HEK293 (cell line): ENCODE measurements at regions not wholly inside any gene's neighbourhood (a gene's known extent, or its start where the extent isn't known, plus 50 kb on each side); places are given as distances from the start of the nearest gene placed in this dataset.

ENCODE experiments used
- CTCF ChIA-PET: fragments of 350-600 bp; formaldehyde crosslinking; extraction: SDS; loops from one replicate; lab custom pipeline; 2021; ENCODE audit warnings: antibody characterized with exemption; lab: Yijun Ruan, JAX
- POLR2A ChIA-PET: fragments of 300-600 bp; formaldehyde crosslinking; extraction: SDS; loops from one replicate; lab custom pipeline; 2020; ENCODE audit warnings: antibody characterized with exemption, inconsistent platforms; lab: Yijun Ruan, JAX
- H3K27ac ChIP-seq: fragments of 200-500 bp; sonication (Bioruptor generic); 2 replicates; pipeline ENCODE4 v1.5.1; 2014; ENCODE audit warnings: low read depth, low read length, control low read depth, inconsistent platforms; ENCODE audit errors: extremely low read depth
- H3K36me3 ChIP-seq, 2 experiments: fragments of 200-500 bp in 1 of 2; sonication (Bioruptor generic) in 1 of 2; 1 replicate in 1 of 2; 2 replicates in 1 of 2; pipeline ENCODE4 v1.5.1; 2014 to 2017; ENCODE audit warnings: inconsistent platforms in 2 of 2, low read length in 2 of 2; ENCODE audit not compliant: control insufficient read depth in 2 of 2, insufficient read depth in 1 of 2
- H3K4me1 ChIP-seq: fragments of 200-500 bp; sonication (Bioruptor generic); 2 replicates; pipeline ENCODE4 v1.5.1; 2014; ENCODE audit warnings: mild to moderate bottlenecking, low read length, inconsistent platforms; ENCODE audit not compliant: control insufficient read depth, insufficient read depth
- H3K4me3 ChIP-seq: 2 replicates; pipeline ENCODE4 v1.5.1; 2011; ENCODE audit warnings: low read depth, mild to moderate bottlenecking, control low read depth, low read length, moderate library complexity
- H3K9me3 ChIP-seq: fragments of 200-500 bp; sonication (Bioruptor generic); 2 replicates; pipeline ENCODE4 v1.5.1; 2014; ENCODE audit warnings: low read depth, low read length, inconsistent platforms; ENCODE audit not compliant: control insufficient read depth, insufficient read depth
- GLI2 ChIP-seq: fragments of 450-650 bp; formaldehyde crosslinking; IDR thresholded peaks from 2 replicates; pipeline ENCODE4; 2017; ENCODE audit warnings: missing biosample characterization, missing genetic modification characterization, low read depth, borderline replicate concordance
- KLF1 ChIP-seq: fragments of 450-650 bp; formaldehyde crosslinking; IDR thresholded peaks from 2 replicates; pipeline ENCODE4 v1.5.1; 2016; ENCODE audit warnings: missing biosample characterization, missing genetic modification characterization
- PRDM1 ChIP-seq: fragments of 450-650 bp; formaldehyde crosslinking; IDR thresholded peaks from 2 replicates; pipeline ENCODE4; 2016; ENCODE audit warnings: missing biosample characterization, missing genetic modification characterization
- SCRT2 ChIP-seq: fragments of 450-650 bp; formaldehyde crosslinking; IDR thresholded peaks from 2 replicates; pipeline ENCODE4 v1.5.1; 2016; ENCODE audit warnings: missing biosample characterization, missing genetic modification characterization
- SP2 ChIP-seq: fragments of 450-650 bp; formaldehyde crosslinking; IDR thresholded peaks from 2 replicates; pipeline ENCODE4 v1.5.1; 2016; ENCODE audit warnings: missing biosample characterization, missing genetic modification characterization
- SP3 ChIP-seq: fragments of 450-650 bp; formaldehyde crosslinking; IDR thresholded peaks from 2 replicates; pipeline ENCODE4 v1.5.1; 2016; ENCODE audit warnings: missing biosample characterization, missing genetic modification characterization
- YY2 ChIP-seq: fragments of 450-650 bp; formaldehyde crosslinking; IDR thresholded peaks from 2 replicates; pipeline ENCODE4 v1.5.1; 2016; ENCODE audit warnings: missing biosample characterization, missing genetic modification characterization
- ZBTB1 ChIP-seq: fragments of 450-650 bp; formaldehyde crosslinking; IDR thresholded peaks from 2 replicates; pipeline ENCODE4 v1.5.1; 2016; ENCODE audit warnings: missing biosample characterization, missing genetic modification characterization
- ZBTB17 ChIP-seq: fragments of 450-650 bp; formaldehyde crosslinking; IDR thresholded peaks from 2 replicates; pipeline ENCODE4 v1.5.1; 2016; ENCODE audit warnings: missing biosample characterization, missing genetic modification characterization
- ZNF146 ChIP-seq: fragments of 450-650 bp; formaldehyde crosslinking; IDR thresholded peaks from 2 replicates; pipeline ENCODE4 v1.5.1; 2016; ENCODE audit warnings: missing biosample characterization, missing genetic modification characterization
- ZNF155 ChIP-seq: fragments of 450-650 bp; formaldehyde crosslinking; IDR thresholded peaks from 2 replicates; pipeline ENCODE4 v1.5.1; 2016; ENCODE audit warnings: missing biosample characterization, missing genetic modification characterization
- ZNF239 ChIP-seq: fragments of 450-650 bp; formaldehyde crosslinking; IDR thresholded peaks from 2 replicates; pipeline ENCODE4 v1.5.1; 2016; ENCODE audit warnings: missing biosample characterization, missing genetic modification characterization
- ZNF26 ChIP-seq: fragments of 450-650 bp; formaldehyde crosslinking; IDR thresholded peaks from 2 replicates; pipeline ENCODE4 v1.5.1; 2016; ENCODE audit warnings: missing biosample characterization, missing genetic modification characterization
- ZNF394 ChIP-seq: fragments of 450-650 bp; formaldehyde crosslinking; IDR thresholded peaks from 2 replicates; pipeline ENCODE4 v1.5.1; 2016; ENCODE audit warnings: missing biosample characterization, missing genetic modification characterization, mild to moderate bottlenecking, moderate library complexity, borderline replicate concordance
- ZNF501 ChIP-seq: fragments of 450-650 bp; formaldehyde crosslinking; IDR thresholded peaks from 2 replicates; pipeline ENCODE4 v1.5.1; 2016; ENCODE audit warnings: missing biosample characterization, missing genetic modification characterization
- ZNF624 ChIP-seq: fragments of 450-650 bp; formaldehyde crosslinking; IDR thresholded peaks from 2 replicates; pipeline ENCODE4 v1.5.1; 2017; ENCODE audit warnings: missing biosample characterization, missing genetic modification characterization
- ZNF629 ChIP-seq: fragments of 450-650 bp; formaldehyde crosslinking; IDR thresholded peaks from 2 replicates; pipeline ENCODE4 v1.5.1; 2017; ENCODE audit warnings: missing biosample characterization, missing genetic modification characterization
- ZNF654 ChIP-seq: fragments of 450-650 bp; formaldehyde crosslinking; IDR thresholded peaks from 2 replicates; pipeline ENCODE4 v1.5.1; 2016; ENCODE audit warnings: low read depth, missing biosample characterization, missing genetic modification characterization
- ZNF707 ChIP-seq: fragments of 450-650 bp; formaldehyde crosslinking; IDR thresholded peaks from 2 replicates; pipeline ENCODE4 v1.5.1; 2016; ENCODE audit warnings: missing biosample characterization, missing genetic modification characterization
- TF ChIP-seq, protein P1 (sequence below): fragments of 450-650 bp; formaldehyde crosslinking; IDR thresholded peaks from 2 replicates; pipeline ENCODE4 v1.5.1; 2016; ENCODE audit warnings: missing biosample characterization, missing genetic modification characterization, borderline replicate concordance
- TF ChIP-seq, protein P2 (sequence below): fragments of 450-650 bp; formaldehyde crosslinking; IDR thresholded peaks from 2 replicates; pipeline ENCODE4 v1.5.1; 2016; ENCODE audit warnings: missing biosample characterization, missing genetic modification characterization

- TF ChIP-seq KLF1: no peak
- TF ChIP-seq ZNF26 (tag by site-specific recombination): no peak
- no peak for TF ChIP-seq ZNF629 (tag by site-specific recombination)
- no peak for TF ChIP-seq ZBTB17 (tag by site-specific recombination)
- TF ChIP-seq, protein P1, sequence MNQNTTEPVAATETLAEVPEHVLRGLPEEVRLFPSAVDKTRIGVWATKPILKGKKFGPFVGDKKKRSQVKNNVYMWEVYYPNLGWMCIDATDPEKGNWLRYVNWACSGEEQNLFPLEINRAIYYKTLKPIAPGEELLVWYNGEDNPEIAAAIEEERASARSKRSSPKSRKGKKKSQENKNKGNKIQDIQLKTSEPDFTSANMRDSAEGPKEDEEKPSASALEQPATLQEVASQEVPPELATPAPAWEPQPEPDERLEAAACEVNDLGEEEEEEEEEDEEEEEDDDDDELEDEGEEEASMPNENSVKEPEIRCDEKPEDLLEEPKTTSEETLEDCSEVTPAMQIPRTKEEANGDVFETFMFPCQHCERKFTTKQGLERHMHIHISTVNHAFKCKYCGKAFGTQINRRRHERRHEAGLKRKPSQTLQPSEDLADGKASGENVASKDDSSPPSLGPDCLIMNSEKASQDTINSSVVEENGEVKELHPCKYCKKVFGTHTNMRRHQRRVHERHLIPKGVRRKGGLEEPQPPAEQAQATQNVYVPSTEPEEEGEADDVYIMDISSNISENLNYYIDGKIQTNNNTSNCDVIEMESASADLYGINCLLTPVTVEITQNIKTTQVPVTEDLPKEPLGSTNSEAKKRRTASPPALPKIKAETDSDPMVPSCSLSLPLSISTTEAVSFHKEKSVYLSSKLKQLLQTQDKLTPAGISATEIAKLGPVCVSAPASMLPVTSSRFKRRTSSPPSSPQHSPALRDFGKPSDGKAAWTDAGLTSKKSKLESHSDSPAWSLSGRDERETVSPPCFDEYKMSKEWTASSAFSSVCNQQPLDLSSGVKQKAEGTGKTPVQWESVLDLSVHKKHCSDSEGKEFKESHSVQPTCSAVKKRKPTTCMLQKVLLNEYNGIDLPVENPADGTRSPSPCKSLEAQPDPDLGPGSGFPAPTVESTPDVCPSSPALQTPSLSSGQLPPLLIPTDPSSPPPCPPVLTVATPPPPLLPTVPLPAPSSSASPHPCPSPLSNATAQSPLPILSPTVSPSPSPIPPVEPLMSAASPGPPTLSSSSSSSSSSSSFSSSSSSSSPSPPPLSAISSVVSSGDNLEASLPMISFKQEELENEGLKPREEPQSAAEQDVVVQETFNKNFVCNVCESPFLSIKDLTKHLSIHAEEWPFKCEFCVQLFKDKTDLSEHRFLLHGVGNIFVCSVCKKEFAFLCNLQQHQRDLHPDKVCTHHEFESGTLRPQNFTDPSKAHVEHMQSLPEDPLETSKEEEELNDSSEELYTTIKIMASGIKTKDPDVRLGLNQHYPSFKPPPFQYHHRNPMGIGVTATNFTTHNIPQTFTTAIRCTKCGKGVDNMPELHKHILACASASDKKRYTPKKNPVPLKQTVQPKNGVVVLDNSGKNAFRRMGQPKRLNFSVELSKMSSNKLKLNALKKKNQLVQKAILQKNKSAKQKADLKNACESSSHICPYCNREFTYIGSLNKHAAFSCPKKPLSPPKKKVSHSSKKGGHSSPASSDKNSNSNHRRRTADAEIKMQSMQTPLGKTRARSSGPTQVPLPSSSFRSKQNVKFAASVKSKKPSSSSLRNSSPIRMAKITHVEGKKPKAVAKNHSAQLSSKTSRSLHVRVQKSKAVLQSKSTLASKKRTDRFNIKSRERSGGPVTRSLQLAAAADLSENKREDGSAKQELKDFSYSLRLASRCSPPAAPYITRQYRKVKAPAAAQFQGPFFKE (tag by site-specific recombination): no peak
- TF ChIP-seq YY2 (tag by site-specific recombination): no peak
- no peak for TF ChIP-seq SCRT2 (tag by site-specific recombination)
- no peak for TF ChIP-seq ZNF624 (tag by site-specific recombination)
- TF ChIP-seq ZNF654 (tag by site-specific recombination): no peak
- no peak for TF ChIP-seq ZNF501
- no peak for TF ChIP-seq ZNF394 (tag by site-specific recombination)
- no peak for TF ChIP-seq SP2
- TF ChIP-seq, protein P2, sequence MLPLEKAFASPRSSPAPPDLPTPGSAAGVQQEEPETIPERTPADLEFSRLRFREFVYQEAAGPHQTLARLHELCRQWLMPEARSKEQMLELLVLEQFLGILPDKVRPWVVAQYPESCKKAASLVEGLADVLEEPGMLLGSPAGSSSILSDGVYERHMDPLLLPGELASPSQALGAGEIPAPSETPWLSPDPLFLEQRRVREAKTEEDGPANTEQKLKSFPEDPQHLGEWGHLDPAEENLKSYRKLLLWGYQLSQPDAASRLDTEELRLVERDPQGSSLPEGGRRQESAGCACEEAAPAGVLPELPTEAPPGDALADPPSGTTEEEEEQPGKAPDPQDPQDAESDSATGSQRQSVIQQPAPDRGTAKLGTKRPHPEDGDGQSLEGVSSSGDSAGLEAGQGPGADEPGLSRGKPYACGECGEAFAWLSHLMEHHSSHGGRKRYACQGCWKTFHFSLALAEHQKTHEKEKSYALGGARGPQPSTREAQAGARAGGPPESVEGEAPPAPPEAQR (tag by site-specific recombination): no peak
- TF ChIP-seq SP3: no peak
- TF ChIP-seq ZNF155: no peak
- TF ChIP-seq PRDM1 (tag by site-specific recombination): no peak
- no peak for TF ChIP-seq ZNF707 (tag by site-specific recombination)
- TF ChIP-seq ZBTB1 (tag by site-specific recombination): no peak
- TF ChIP-seq ZNF239 (tag by site-specific recombination): no peak
- TF ChIP-seq GLI2: no peak
- Histone ChIP-seq H3K4me3 (no peak overlapping the region), H3K4me1 (no peaks in the 10 kb centered on the region), H3K27ac (no peak overlapping the region), H3K9me3 (no peaks in the 10 kb centered on the region), H3K36me3 (no peaks in the 10 kb centered on the region)
- CTCF ChIA-PET: no interaction called here
- POLR2A ChIA-PET: no interaction called here
Observed at GRCh38 chr6:106761160-106761559, 131.8 kb downstream of the QRSL1 start.

DNA sequence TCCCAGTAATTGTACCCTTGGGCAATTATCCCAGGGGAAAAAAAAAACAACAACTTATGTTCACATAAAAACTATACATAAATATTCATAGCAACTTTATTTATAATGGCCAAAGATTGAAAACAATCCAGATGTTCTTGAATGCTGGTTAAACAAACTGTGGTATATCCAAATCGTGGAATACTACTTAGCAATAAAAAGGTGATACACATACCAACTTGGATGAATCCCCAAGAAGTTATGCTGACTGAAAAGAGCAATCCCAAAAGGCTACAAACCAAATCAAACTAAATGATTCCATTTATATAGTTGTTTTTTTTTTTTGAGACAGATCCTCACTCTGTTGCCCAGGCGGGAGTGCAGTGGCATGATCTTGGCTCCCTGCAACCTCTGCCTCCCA, 129.7 kb downstream of the QRSL1 start:
- no peak overlapping the region for H3K4me3 ChIP-seq
- POLR2A ChIA-PET: no interaction called here
- H3K27ac ChIP-seq: no peak overlapping the region
- TF ChIP-seq ZNF146 (tag by site-specific recombination) (0 out of 2 replicates have a peak, but pooled peaks have one; percentile 30), ZNF239 (tag by site-specific recombination) (no peak)
- TF ChIP-seq, all 188 proteins: peak for 1
- no peaks in the 10 kb centered on the region for H3K4me1 ChIP-seq
- CTCF ChIA-PET: no interaction called here
- no peaks in the 10 kb centered on the region for H3K9me3 ChIP-seq
- H3K36me3 ChIP-seq: no peaks in the 10 kb centered on the region
